SK-N-MC (cell line): ENCODE measurements at regions not wholly inside any gene's neighbourhood (a gene's known extent, or its start where the extent isn't known, plus 50 kb on each side); places are given as distances from the start of the nearest gene placed in this dataset.

ENCODE experiments used
- EZH2 ChIP-seq: fragments of 200-600 bp; sonication (generic); IDR thresholded peaks from one replicate; pipeline ENCODE4 v1.6.1; 2017; ENCODE audit warnings: antibody characterized with exemption
- POLR2AphosphoS5 ChIP-seq: IDR thresholded peaks from 2 replicates; pipeline ENCODE4 v1.6.1; 2012; ENCODE audit warnings: mild to moderate bottlenecking, low read depth, low read length, borderline replicate concordance

- no peak for TF ChIP-seq POLR2AphosphoS5
- TF ChIP-seq EZH2, result no peak
These were observed 263.2 kb downstream of the HGF start for GRCh38 chr7:81506609-81507008.
